H1 (cell line): ENCODE measurements at regions not wholly inside any gene's neighbourhood (a gene's known extent, or its start where the extent isn't known, plus 50 kb on each side); places are given as distances from the start of the nearest gene placed in this dataset.

ENCODE experiments used
- CHD1 ChIP-seq: IDR thresholded peaks from 2 replicates; pipeline ENCODE4 v1.6.1; 2012; ENCODE audit warnings: low read depth, low read length, improper control_type of control experiment
- EGR1 ChIP-seq: IDR thresholded peaks from 2 replicates; pipeline ENCODE4 v1.6.1; 2011; ENCODE audit warnings: low read depth, low read length, borderline replicate concordance
- EZH2 ChIP-seq: fragments of 200-600 bp; sonication (generic); IDR thresholded peaks from 2 replicates; pipeline ENCODE4 v1.7.1; 2012; ENCODE audit warnings: low read depth, mild to moderate bottlenecking, moderate library complexity, low read length, inconsistent platforms; ENCODE audit not compliant: severe bottlenecking
- FOSL1 ChIP-seq: IDR thresholded peaks from 2 replicates; pipeline ENCODE4 v1.6.1; 2011; ENCODE audit warnings: mild to moderate bottlenecking, low read depth, low read length, moderate library complexity; ENCODE audit not compliant: insufficient read depth
- NANOG ChIP-seq: IDR thresholded peaks from 2 replicates; pipeline ENCODE4 v1.6.1; 2011; ENCODE audit warnings: low read length, low read depth, mild to moderate bottlenecking, inconsistent platforms; ENCODE audit not compliant: insufficient read depth, poor library complexity, severe bottlenecking
- POLR2A ChIP-seq, 2 experiments: IDR thresholded peaks; 1 replicate in 1 of 2; 2 replicates in 1 of 2; pipeline ENCODE4 v1.6.1; 2011; ENCODE audit warnings: low read depth in 2 of 2, low read length in 2 of 2, mild to moderate bottlenecking in 2 of 2; ENCODE audit errors: control extremely low read depth in 1 of 2
- SP2 ChIP-seq: IDR thresholded peaks from 2 replicates; pipeline ENCODE4 v1.6.1; 2012; ENCODE audit warnings: mild to moderate bottlenecking, low read length, inconsistent platforms
- SRF ChIP-seq: IDR thresholded peaks from 2 replicates; pipeline ENCODE4 v1.6.1; 2011; ENCODE audit warnings: mild to moderate bottlenecking, low read depth, low read length, moderate library complexity
- TAF1 ChIP-seq: IDR thresholded peaks from 2 replicates; pipeline ENCODE4 v1.6.1; 2011; ENCODE audit warnings: mild to moderate bottlenecking, low read depth, low read length
- TF ChIP-seq, protein P1 (sequence below), 3 experiments: IDR thresholded peaks; 1 replicate in 2 of 3; 2 replicates in 1 of 3; pipeline versions ENCODE4 v1.5.1 to v1.6.1; 2011; ENCODE audit warnings: low read length in 3 of 3, mild to moderate bottlenecking in 3 of 3, inconsistent platforms in 2 of 3, low read depth in 1 of 3, moderate library complexity in 1 of 3; ENCODE audit not compliant: insufficient read depth in 1 of 3; ENCODE audit errors: control extremely low read depth in 1 of 3

DNA sequence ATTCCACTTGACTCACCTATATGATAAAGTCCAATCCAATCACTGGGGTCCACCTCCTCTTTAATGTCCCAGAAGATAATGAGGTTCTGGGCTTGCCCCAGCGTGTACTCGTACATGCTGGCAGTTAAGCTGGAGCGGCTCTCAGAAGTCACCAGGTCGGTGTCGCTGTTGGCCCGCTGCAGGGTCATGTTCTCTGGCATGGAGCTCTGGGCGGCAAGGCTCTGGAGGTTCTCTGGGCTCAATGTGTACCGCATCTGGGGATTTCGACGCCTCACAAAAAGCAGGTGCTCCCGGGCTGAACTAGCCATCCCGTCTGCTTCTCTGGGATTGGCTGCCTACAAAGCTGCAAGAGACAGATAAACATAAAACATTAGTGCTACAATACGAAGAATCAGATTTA is 206.4 kb upstream of the CCDC150 start:
- no peak for TF ChIP-seq CHD1
- TF ChIP-seq SP2 = no peak
- TF ChIP-seq, protein P1, sequence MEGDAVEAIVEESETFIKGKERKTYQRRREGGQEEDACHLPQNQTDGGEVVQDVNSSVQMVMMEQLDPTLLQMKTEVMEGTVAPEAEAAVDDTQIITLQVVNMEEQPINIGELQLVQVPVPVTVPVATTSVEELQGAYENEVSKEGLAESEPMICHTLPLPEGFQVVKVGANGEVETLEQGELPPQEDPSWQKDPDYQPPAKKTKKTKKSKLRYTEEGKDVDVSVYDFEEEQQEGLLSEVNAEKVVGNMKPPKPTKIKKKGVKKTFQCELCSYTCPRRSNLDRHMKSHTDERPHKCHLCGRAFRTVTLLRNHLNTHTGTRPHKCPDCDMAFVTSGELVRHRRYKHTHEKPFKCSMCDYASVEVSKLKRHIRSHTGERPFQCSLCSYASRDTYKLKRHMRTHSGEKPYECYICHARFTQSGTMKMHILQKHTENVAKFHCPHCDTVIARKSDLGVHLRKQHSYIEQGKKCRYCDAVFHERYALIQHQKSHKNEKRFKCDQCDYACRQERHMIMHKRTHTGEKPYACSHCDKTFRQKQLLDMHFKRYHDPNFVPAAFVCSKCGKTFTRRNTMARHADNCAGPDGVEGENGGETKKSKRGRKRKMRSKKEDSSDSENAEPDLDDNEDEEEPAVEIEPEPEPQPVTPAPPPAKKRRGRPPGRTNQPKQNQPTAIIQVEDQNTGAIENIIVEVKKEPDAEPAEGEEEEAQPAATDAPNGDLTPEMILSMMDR (IDR thresholded peaks at IDR 0.05; ENCODE audit: control extremely low read depth in 1 of 3, insufficient read depth in 1 of 3, low read depth in 1 of 3, low read length in 3 of 3) = no peak
- no peak for TF ChIP-seq FOSL1
- TF ChIP-seq EGR1 = no peak
- no peak for TF ChIP-seq TAF1
- TF ChIP-seq SRF = no peak
- TF ChIP-seq EZH2 = no peak
- TF ChIP-seq NANOG = no peak
- TF ChIP-seq POLR2A (IDR thresholded peaks at IDR 0.05; ENCODE audit: control extremely low read depth in 1 of 2, low read depth in 2 of 2, low read length in 2 of 2) = no peak
